ENCODE measurements at regions not wholly inside any gene's neighbourhood (a gene's known extent, or its start where the extent isn't known, plus 50 kb on each side); places are given as distances from the start of the nearest gene placed in this dataset.

GRCh38 chr12:69149270-69149669 is 90.1 kb upstream of the CPSF6 start:
- H3K4me1 Mint-ChIP-seq (ENCODE audit: low read depth): peaks cover 13% of the 10 kb centered on the region
- H3K36me3 Mint-ChIP-seq (ENCODE audit: low read depth): no peaks in the 10 kb centered on the region
- H3K27ac Mint-ChIP-seq: no peak overlapping the region
- no peaks in the 10 kb centered on the region for H3K27me3 Mint-ChIP-seq (ENCODE audit: insufficient read depth)
- H3K4me3 Mint-ChIP-seq: no peak overlapping the region
- H3K9me3 Mint-ChIP-seq: no peaks in the 10 kb centered on the region
- intact Hi-C loops (cut with micrococcal nuclease): no loop called here
- DNase-seq (ENCODE audit: low spot score): no peak

- H3K27me3 Mint-ChIP-seq (ENCODE audit: insufficient read depth): no peaks in the 10 kb centered on the region
- no peak overlapping the region for H3K4me3 Mint-ChIP-seq
- peaks cover 23% of the 10 kb centered on the region for H3K4me1 Mint-ChIP-seq (ENCODE audit: low read depth)
- intact Hi-C loops (cut with micrococcal nuclease): no loop called here
- no peak overlapping the region for H3K27ac Mint-ChIP-seq
- no peak for DNase-seq (ENCODE audit: low spot score)
- H3K9me3 Mint-ChIP-seq: no peaks in the 10 kb centered on the region
- H3K36me3 Mint-ChIP-seq (ENCODE audit: low read depth): no peaks in the 10 kb centered on the region
Observed at GRCh38 chr12:69150083-69150795, 89.1 kb upstream of the CPSF6 start.

- intact Hi-C loops (cut with micrococcal nuclease): no loop called here
- H3K36me3 Mint-ChIP-seq (ENCODE audit: low read depth): no peaks in the 10 kb centered on the region
- DNase-seq (ENCODE audit: low spot score): no peak
- H3K4me1 Mint-ChIP-seq (ENCODE audit: low read depth): peaks cover 28% of the 10 kb centered on the region
- H3K9me3 Mint-ChIP-seq: no peaks in the 10 kb centered on the region
- H3K27ac Mint-ChIP-seq: no peak overlapping the region
- no peaks in the 10 kb centered on the region for H3K27me3 Mint-ChIP-seq (ENCODE audit: insufficient read depth)
- no peak overlapping the region for H3K4me3 Mint-ChIP-seq
Observed at GRCh38 chr12:69150796-69151127, 88.6 kb upstream of the CPSF6 start.

GRCh38 chr12:69151254-69151764 is 88.1 kb upstream of the CPSF6 start:
- intact Hi-C loops (cut with micrococcal nuclease): no loop called here
- Mint-ChIP-seq H3K4me3 (no peak overlapping the region), H3K27me3 (ENCODE audit: insufficient read depth) (no peaks in the 10 kb centered on the region), H3K27ac (no peak overlapping the region), H3K9me3 (no peaks in the 10 kb centered on the region), H3K36me3 (ENCODE audit: low read depth) (no peaks in the 10 kb centered on the region), H3K4me1 (ENCODE audit: low read depth) (peaks cover 28% of the 10 kb centered on the region)
- no peak for DNase-seq (ENCODE audit: low spot score)

GRCh38 chr12:69154585-69155363 is 84.6 kb upstream of the CPSF6 start:
- intact Hi-C loops (cut with micrococcal nuclease): loop anchor here (1.0 to 5.0 kb wide), 9 partner anchors 42 to 485 kb away; partner anchors contain the start of genes CCT2, CPSF6 and FRS2
- Mint-ChIP-seq H3K27me3 (ENCODE audit: insufficient read depth) (no peaks in the 10 kb centered on the region), H3K4me3 (no peak overlapping the region), H3K9me3 (no peaks in the 10 kb centered on the region), H3K36me3 (ENCODE audit: low read depth) (no peaks in the 10 kb centered on the region), H3K27ac (peak overlapping the region; percentile 79), H3K4me1 (ENCODE audit: low read depth) (peaks cover 35% of the 10 kb centered on the region)
- DNase-seq (ENCODE audit: low spot score): peak; percentile 60

GRCh38 chr12:69157023-69157655 is 82.2 kb upstream of the CPSF6 start:
- H3K9me3 Mint-ChIP-seq: no peaks in the 10 kb centered on the region
- DNase-seq (ENCODE audit: low spot score): peak; percentile 85
- H3K4me1 Mint-ChIP-seq (ENCODE audit: low read depth): peaks cover 45% of the 10 kb centered on the region
- H3K27me3 Mint-ChIP-seq (ENCODE audit: insufficient read depth): no peaks in the 10 kb centered on the region
- intact Hi-C loops (cut with micrococcal nuclease): loop anchor here (1.0 to 5.0 kb wide), 3 partner anchors 293 to 327 kb away; partner anchors contain the start of gene FRS2
- no peaks in the 10 kb centered on the region for H3K36me3 Mint-ChIP-seq (ENCODE audit: low read depth)
- peak overlapping the region; percentile 45 for H3K27ac Mint-ChIP-seq
- H3K4me3 Mint-ChIP-seq: peak overlapping the region; percentile 30

GRCh38 chr12:69161829-69162228 is 77.5 kb upstream of the CPSF6 start:
- intact Hi-C loops (cut with micrococcal nuclease): loop anchor here (1.0 kb wide), 1 partner anchor 788 kb away; no protein-coding TSS in a partner anchor
- peak; percentile 14 for DNase-seq (ENCODE audit: low spot score)
- Mint-ChIP-seq H3K27ac (peak overlapping the region; percentile 24), H3K4me1 (ENCODE audit: low read depth) (peaks cover 16% of the 10 kb centered on the region), H3K27me3 (ENCODE audit: insufficient read depth) (no peaks in the 10 kb centered on the region), H3K9me3 (no peaks in the 10 kb centered on the region), H3K4me3 (no peak overlapping the region), H3K36me3 (ENCODE audit: low read depth) (no peaks in the 10 kb centered on the region)

- intact Hi-C loops (cut with micrococcal nuclease): no loop called here
- Mint-ChIP-seq H3K27ac (peak overlapping the region; percentile 38), H3K36me3 (ENCODE audit: low read depth) (no peaks in the 10 kb centered on the region), H3K9me3 (no peaks in the 10 kb centered on the region), H3K4me1 (ENCODE audit: low read depth) (peaks cover 11% of the 10 kb centered on the region), H3K27me3 (ENCODE audit: insufficient read depth) (no peaks in the 10 kb centered on the region), H3K4me3 (no peak overlapping the region)
- DNase-seq (ENCODE audit: low spot score): no peak
Observed at GRCh38 chr12:69163681-69164362, 75.5 kb upstream of the CPSF6 start.

- Mint-ChIP-seq H3K4me1 (ENCODE audit: low read depth) (no peaks in the 10 kb centered on the region), H3K27me3 (ENCODE audit: insufficient read depth) (no peaks in the 10 kb centered on the region), H3K4me3 (no peak overlapping the region), H3K36me3 (ENCODE audit: low read depth) (no peaks in the 10 kb centered on the region), H3K9me3 (no peaks in the 10 kb centered on the region), H3K27ac (no peak overlapping the region)
- intact Hi-C loops (cut with micrococcal nuclease): no loop called here
- DNase-seq (ENCODE audit: low spot score): no peak
Observed at GRCh38 chr12:69167648-69168165, 71.7 kb upstream of the CPSF6 start.

GRCh38 chr12:69168363-69168762 is 71.0 kb upstream of the CPSF6 start:
- H3K36me3 Mint-ChIP-seq (ENCODE audit: low read depth): no peaks in the 10 kb centered on the region
- no peak overlapping the region for H3K4me3 Mint-ChIP-seq
- H3K27me3 Mint-ChIP-seq (ENCODE audit: insufficient read depth): peaks cover 3% of the 10 kb centered on the region
- no peaks in the 10 kb centered on the region for H3K4me1 Mint-ChIP-seq (ENCODE audit: low read depth)
- DNase-seq (ENCODE audit: low spot score): no peak
- H3K27ac Mint-ChIP-seq: no peak overlapping the region
- intact Hi-C loops (cut with micrococcal nuclease): no loop called here
- no peaks in the 10 kb centered on the region for H3K9me3 Mint-ChIP-seq

- H3K4me3 Mint-ChIP-seq: no peak overlapping the region
- H3K4me1 Mint-ChIP-seq (ENCODE audit: low read depth): no peaks in the 10 kb centered on the region
- no peaks in the 10 kb centered on the region for H3K9me3 Mint-ChIP-seq
- DNase-seq (ENCODE audit: low spot score): no peak
- peaks cover 3% of the 10 kb centered on the region for H3K27me3 Mint-ChIP-seq (ENCODE audit: insufficient read depth)
- no peak overlapping the region for H3K27ac Mint-ChIP-seq
- intact Hi-C loops (cut with micrococcal nuclease): no loop called here
- H3K36me3 Mint-ChIP-seq (ENCODE audit: low read depth): no peaks in the 10 kb centered on the region
Observed at GRCh38 chr12:69168828-69169227, 70.5 kb upstream of the CPSF6 start.

GRCh38 chr12:69170293-69170692 is 69.1 kb upstream of the CPSF6 start:
- DNase-seq (ENCODE audit: low spot score): no peak
- no peaks in the 10 kb centered on the region for H3K9me3 Mint-ChIP-seq
- intact Hi-C loops (cut with micrococcal nuclease): no loop called here
- no peak overlapping the region for H3K4me3 Mint-ChIP-seq
- H3K27me3 Mint-ChIP-seq (ENCODE audit: insufficient read depth): peaks cover 5% of the 10 kb centered on the region
- no peak overlapping the region for H3K27ac Mint-ChIP-seq
- H3K4me1 Mint-ChIP-seq (ENCODE audit: low read depth): no peaks in the 10 kb centered on the region
- no peaks in the 10 kb centered on the region for H3K36me3 Mint-ChIP-seq (ENCODE audit: low read depth)
